Stimulated activated memory B cell treated with anti-CD40 and anti-IgM and Interleukin-4, amounts not matched to agents 10 μg/mL and 1 μg/mL and 100 μg/mL, for 72 hours (primary cell): ENCODE measurements at regions not wholly inside any gene's neighbourhood (a gene's known extent, or its start where the extent isn't known, plus 50 kb on each side); places are given as distances from the start of the nearest gene placed in this dataset.

Experiments
- ATAC-seq: fragments of 150-1000 bp; cut with Tn5 transposase; 2 replicates; pipeline ENCODE4 v1.10.0; 2021
- H3K27ac Mint-ChIP-seq: one replicate; pipeline ENCODE4 v1.8.0; 2022; ENCODE audit warnings: mild to moderate bottlenecking, mixed read lengths
- H3K27me3 Mint-ChIP-seq: one replicate; pipeline ENCODE4 v1.8.0; 2022; ENCODE audit warnings: mixed read lengths
- H3K36me3 Mint-ChIP-seq: one replicate; pipeline ENCODE4 v1.8.0; 2022; ENCODE audit warnings: mixed read lengths
- H3K4me1 Mint-ChIP-seq: one replicate; pipeline ENCODE4 v1.8.0; 2022; ENCODE audit warnings: mixed read lengths
- H3K4me3 Mint-ChIP-seq: one replicate; pipeline ENCODE4 v1.8.0; 2022; ENCODE audit warnings: mild to moderate bottlenecking, moderate library complexity, mixed read lengths
- H3K9me3 Mint-ChIP-seq: one replicate; pipeline ENCODE4 v1.8.0; 2022; ENCODE audit warnings: mixed read lengths

GRCh38 chr10:63700631-63701156 lies 179.5 kb downstream of the REEP3 start:
- ATAC-seq = no peak
- Mint-ChIP-seq H3K4me1 (peaks cover 38% of the 10 kb centered on the region), H3K4me3 (no peak overlapping the region), H3K27me3 (no peaks in the 10 kb centered on the region), H3K36me3 (no peaks in the 10 kb centered on the region), H3K27ac (peak overlapping the region; percentile 50), H3K9me3 (no peaks in the 10 kb centered on the region)

GRCh38 chr10:63702092-63702491 lies 180.9 kb downstream of the REEP3 start:
- H3K4me1 Mint-ChIP-seq = peaks cover 42% of the 10 kb centered on the region
- no peak overlapping the region for H3K27ac Mint-ChIP-seq
- H3K36me3 Mint-ChIP-seq = no peaks in the 10 kb centered on the region
- H3K9me3 Mint-ChIP-seq = no peaks in the 10 kb centered on the region
- no peaks in the 10 kb centered on the region for H3K27me3 Mint-ChIP-seq
- no peak for ATAC-seq
- no peak overlapping the region for H3K4me3 Mint-ChIP-seq

- H3K4me3 Mint-ChIP-seq = no peak overlapping the region
- peaks cover 47% of the 10 kb centered on the region for H3K4me1 Mint-ChIP-seq
- peak overlapping the region; percentile 61 for H3K27ac Mint-ChIP-seq
- no peaks in the 10 kb centered on the region for H3K27me3 Mint-ChIP-seq
- no peaks in the 10 kb centered on the region for H3K36me3 Mint-ChIP-seq
- peak; percentile 76 for ATAC-seq
- no peaks in the 10 kb centered on the region for H3K9me3 Mint-ChIP-seq
Observed at GRCh38 chr10:63703113-63703670, 182.0 kb downstream of the REEP3 start.

- Mint-ChIP-seq H3K4me3 (no peak overlapping the region), H3K36me3 (no peaks in the 10 kb centered on the region), H3K27me3 (no peaks in the 10 kb centered on the region), H3K4me1 (peaks cover 41% of the 10 kb centered on the region), H3K9me3 (no peaks in the 10 kb centered on the region), H3K27ac (peak overlapping the region; percentile 61)
- ATAC-seq = no peak
Observed at GRCh38 chr10:63703740-63704345, 182.6 kb downstream of the REEP3 start.

- Mint-ChIP-seq H3K27me3 (no peaks in the 10 kb centered on the region), H3K4me1 (peaks cover 40% of the 10 kb centered on the region), H3K27ac (peak overlapping the region; percentile 9), H3K36me3 (no peaks in the 10 kb centered on the region), H3K9me3 (no peaks in the 10 kb centered on the region), H3K4me3 (no peak overlapping the region)
- ATAC-seq = peak; percentile 84
Observed at GRCh38 chr10:63707254-63707910, 186.2 kb downstream of the REEP3 start.

- H3K4me1 Mint-ChIP-seq = peaks cover 34% of the 10 kb centered on the region
- peak overlapping the region; percentile 28 for H3K27ac Mint-ChIP-seq
- no peaks in the 10 kb centered on the region for H3K27me3 Mint-ChIP-seq
- no peak for ATAC-seq
- H3K9me3 Mint-ChIP-seq = no peaks in the 10 kb centered on the region
- H3K36me3 Mint-ChIP-seq = no peaks in the 10 kb centered on the region
- H3K4me3 Mint-ChIP-seq = no peak overlapping the region
Observed at GRCh38 chr10:63708421-63708820, 187.2 kb downstream of the REEP3 start.

- peaks cover 26% of the 10 kb centered on the region for H3K4me1 Mint-ChIP-seq
- H3K36me3 Mint-ChIP-seq = no peaks in the 10 kb centered on the region
- no peak for ATAC-seq
- H3K4me3 Mint-ChIP-seq = no peak overlapping the region
- H3K27me3 Mint-ChIP-seq = no peaks in the 10 kb centered on the region
- H3K27ac Mint-ChIP-seq = no peak overlapping the region
- H3K9me3 Mint-ChIP-seq = no peaks in the 10 kb centered on the region
Observed at GRCh38 chr10:63710703-63711102, 189.5 kb downstream of the REEP3 start.

GRCh38 chr10:63711361-63711760 lies 190.2 kb downstream of the REEP3 start:
- no peaks in the 10 kb centered on the region for H3K27me3 Mint-ChIP-seq

GRCh38 chr10:63711867-63712716 lies 190.9 kb downstream of the REEP3 start:
- Mint-ChIP-seq H3K9me3 (no peaks in the 10 kb centered on the region), H3K4me3 (no peak overlapping the region), H3K4me1 (peaks cover 30% of the 10 kb centered on the region), H3K36me3 (no peaks in the 10 kb centered on the region), H3K27me3 (no peaks in the 10 kb centered on the region), H3K27ac (no peak overlapping the region)
- no peak for ATAC-seq

More at GRCh38 chr10:63711361-63711760, 190.2 kb downstream of the REEP3 start:
- no peak for ATAC-seq
- Mint-ChIP-seq H3K27ac (no peak overlapping the region), H3K4me3 (no peak overlapping the region), H3K4me1 (peaks cover 33% of the 10 kb centered on the region), H3K9me3 (no peaks in the 10 kb centered on the region), H3K36me3 (no peaks in the 10 kb centered on the region)

- H3K4me3 Mint-ChIP-seq = no peak overlapping the region
- no peaks in the 10 kb centered on the region for H3K36me3 Mint-ChIP-seq
- no peaks in the 10 kb centered on the region for H3K9me3 Mint-ChIP-seq
- H3K4me1 Mint-ChIP-seq = peaks cover 24% of the 10 kb centered on the region
- H3K27me3 Mint-ChIP-seq = no peaks in the 10 kb centered on the region
- ATAC-seq = no peak
- no peak overlapping the region for H3K27ac Mint-ChIP-seq
Observed at GRCh38 chr10:63712717-63713115, 191.5 kb downstream of the REEP3 start.

GRCh38 chr10:63713191-63714144 lies 192.3 kb downstream of the REEP3 start:
- no peak overlapping the region for H3K4me3 Mint-ChIP-seq
- H3K36me3 Mint-ChIP-seq = no peaks in the 10 kb centered on the region

GRCh38 chr10:63716016-63716580 lies 194.9 kb downstream of the REEP3 start:
- Mint-ChIP-seq H3K4me3 (no peak overlapping the region), H3K4me1 (peaks cover 19% of the 10 kb centered on the region), H3K36me3 (no peaks in the 10 kb centered on the region), H3K27me3 (no peaks in the 10 kb centered on the region), H3K9me3 (no peaks in the 10 kb centered on the region), H3K27ac (peak overlapping the region; percentile 44)
- ATAC-seq = no peak

More at GRCh38 chr10:63713191-63714144, 192.3 kb downstream of the REEP3 start:
- no peak for ATAC-seq
- no peaks in the 10 kb centered on the region for H3K9me3 Mint-ChIP-seq
- peaks cover 24% of the 10 kb centered on the region for H3K4me1 Mint-ChIP-seq
- no peaks in the 10 kb centered on the region for H3K27me3 Mint-ChIP-seq
- H3K27ac Mint-ChIP-seq = no peak overlapping the region

GRCh38 chr10:63717027-63717715 lies 196.0 kb downstream of the REEP3 start:
- Mint-ChIP-seq H3K4me1 (peaks cover 14% of the 10 kb centered on the region), H3K4me3 (no peak overlapping the region), H3K36me3 (no peaks in the 10 kb centered on the region), H3K27me3 (no peaks in the 10 kb centered on the region), H3K27ac (no peak overlapping the region), H3K9me3 (no peaks in the 10 kb centered on the region)
- ATAC-seq = no peak
